ENCODE measurements at regions not wholly inside any gene's neighbourhood (a gene's known extent, or its start where the extent isn't known, plus 50 kb on each side); places are given as distances from the start of the nearest gene placed in this dataset.

GRCh38 chr11:92791886-92792285 is 177.6 kb upstream of the MTNR1B start:
- ATAC-seq (no peak), DNase-seq (no peak)
- Mint-ChIP-seq H3K9me3 (no peaks in the 10 kb centered on the region), H3K36me3 (ENCODE audit: insufficient read depth) (no peaks in the 10 kb centered on the region), H3K4me1 (ENCODE audit: low read depth) (no peaks in the 10 kb centered on the region), H3K4me3 (no peak overlapping the region), H3K27me3 (ENCODE audit: low read depth) (no peaks in the 10 kb centered on the region)

- no peak for DNase-seq
- Mint-ChIP-seq H3K4me1 (ENCODE audit: low read depth) (no peaks in the 10 kb centered on the region), H3K9me3 (peaks cover 5% of the 10 kb centered on the region), H3K36me3 (ENCODE audit: insufficient read depth) (no peaks in the 10 kb centered on the region), H3K27me3 (ENCODE audit: low read depth) (no peaks in the 10 kb centered on the region), H3K4me3 (no peak overlapping the region)
- no peak for ATAC-seq
Measured at GRCh38 chr11:92793189-92793588, 176.3 kb upstream of the MTNR1B start.

GRCh38 chr11:92794783-92795182 is 174.7 kb upstream of the MTNR1B start:
- ATAC-seq = no peak
- H3K4me3 Mint-ChIP-seq = no peak overlapping the region
- no peaks in the 10 kb centered on the region for H3K36me3 Mint-ChIP-seq (ENCODE audit: insufficient read depth)
- H3K9me3 Mint-ChIP-seq = peaks cover 5% of the 10 kb centered on the region
- H3K4me1 Mint-ChIP-seq (ENCODE audit: low read depth) = no peaks in the 10 kb centered on the region
- no peak for DNase-seq
- H3K27me3 Mint-ChIP-seq (ENCODE audit: low read depth) = no peaks in the 10 kb centered on the region

- no peak overlapping the region for H3K4me3 Mint-ChIP-seq
- no peaks in the 10 kb centered on the region for H3K36me3 Mint-ChIP-seq (ENCODE audit: insufficient read depth)
- H3K27me3 Mint-ChIP-seq (ENCODE audit: low read depth) = no peaks in the 10 kb centered on the region
- H3K9me3 Mint-ChIP-seq = peaks cover 5% of the 10 kb centered on the region
- ATAC-seq = no peak
- H3K4me1 Mint-ChIP-seq (ENCODE audit: low read depth) = no peaks in the 10 kb centered on the region
- DNase-seq = no peak
Measured at GRCh38 chr11:92796744-92797143, 172.7 kb upstream of the MTNR1B start.

- no peaks in the 10 kb centered on the region for H3K27me3 Mint-ChIP-seq (ENCODE audit: low read depth)
- H3K4me1 Mint-ChIP-seq (ENCODE audit: low read depth) = no peaks in the 10 kb centered on the region
- H3K9me3 Mint-ChIP-seq = peaks cover 5% of the 10 kb centered on the region
- ATAC-seq (no peak), DNase-seq (no peak)
- H3K36me3 Mint-ChIP-seq (ENCODE audit: insufficient read depth) = no peaks in the 10 kb centered on the region
- no peak overlapping the region for H3K4me3 Mint-ChIP-seq
Measured at GRCh38 chr11:92797874-92798273, 171.6 kb upstream of the MTNR1B start.

- H3K27me3 Mint-ChIP-seq (ENCODE audit: low read depth) = no peaks in the 10 kb centered on the region
- H3K4me1 Mint-ChIP-seq (ENCODE audit: low read depth) = no peaks in the 10 kb centered on the region
- H3K4me3 Mint-ChIP-seq = no peak overlapping the region
- ATAC-seq (no peak), DNase-seq (no peak)
- no peaks in the 10 kb centered on the region for H3K36me3 Mint-ChIP-seq (ENCODE audit: insufficient read depth)
- peaks cover 5% of the 10 kb centered on the region for H3K9me3 Mint-ChIP-seq
Measured at GRCh38 chr11:92801685-92802084, 167.8 kb upstream of the MTNR1B start.

GRCh38 chr11:92802644-92803043 is 166.8 kb upstream of the MTNR1B start:
- no peaks in the 10 kb centered on the region for H3K4me1 Mint-ChIP-seq (ENCODE audit: low read depth)
- H3K27me3 Mint-ChIP-seq (ENCODE audit: low read depth) = no peaks in the 10 kb centered on the region
- no peak overlapping the region for H3K4me3 Mint-ChIP-seq
- peaks cover 5% of the 10 kb centered on the region for H3K9me3 Mint-ChIP-seq
- ATAC-seq = no peak
- no peaks in the 10 kb centered on the region for H3K36me3 Mint-ChIP-seq (ENCODE audit: insufficient read depth)
- no peak for DNase-seq

- Mint-ChIP-seq H3K9me3 (no peaks in the 10 kb centered on the region), H3K27me3 (ENCODE audit: low read depth) (no peaks in the 10 kb centered on the region), H3K36me3 (ENCODE audit: insufficient read depth) (no peaks in the 10 kb centered on the region)
Measured at GRCh38 chr11:92803391-92803790, 166.1 kb upstream of the MTNR1B start.

GRCh38 chr11:92804388-92804966 is 165.0 kb upstream of the MTNR1B start:
- Mint-ChIP-seq H3K27me3 (ENCODE audit: low read depth) (no peaks in the 10 kb centered on the region), H3K36me3 (ENCODE audit: insufficient read depth) (no peaks in the 10 kb centered on the region), H3K9me3 (no peaks in the 10 kb centered on the region), H3K4me1 (ENCODE audit: low read depth) (no peaks in the 10 kb centered on the region), H3K4me3 (no peak overlapping the region)
- ATAC-seq (no peak), DNase-seq (no peak)

More at GRCh38 chr11:92803391-92803790, 166.1 kb upstream of the MTNR1B start:
- H3K4me3 Mint-ChIP-seq = no peak overlapping the region
- no peak for ATAC-seq
- no peaks in the 10 kb centered on the region for H3K4me1 Mint-ChIP-seq (ENCODE audit: low read depth)
- no peak for DNase-seq

- H3K4me3 Mint-ChIP-seq = no peak overlapping the region
- no peaks in the 10 kb centered on the region for H3K36me3 Mint-ChIP-seq (ENCODE audit: insufficient read depth)
- no peaks in the 10 kb centered on the region for H3K27me3 Mint-ChIP-seq (ENCODE audit: low read depth)
- no peak for ATAC-seq
- no peak for DNase-seq
- no peaks in the 10 kb centered on the region for H3K4me1 Mint-ChIP-seq (ENCODE audit: low read depth)
- no peaks in the 10 kb centered on the region for H3K9me3 Mint-ChIP-seq
Measured at GRCh38 chr11:92808022-92808421, 161.4 kb upstream of the MTNR1B start.

GRCh38 chr11:92810423-92811064 is 158.9 kb upstream of the MTNR1B start:
- Mint-ChIP-seq H3K9me3 (no peaks in the 10 kb centered on the region), H3K4me1 (ENCODE audit: low read depth) (no peaks in the 10 kb centered on the region), H3K36me3 (ENCODE audit: insufficient read depth) (no peaks in the 10 kb centered on the region), H3K4me3 (no peak overlapping the region), H3K27me3 (ENCODE audit: low read depth) (no peaks in the 10 kb centered on the region)
- no peak for DNase-seq
- no peak for ATAC-seq

GRCh38 chr11:92811341-92811740 is 158.1 kb upstream of the MTNR1B start:
- Mint-ChIP-seq H3K4me1 (ENCODE audit: low read depth) (no peaks in the 10 kb centered on the region), H3K9me3 (no peaks in the 10 kb centered on the region), H3K4me3 (no peak overlapping the region), H3K36me3 (ENCODE audit: insufficient read depth) (no peaks in the 10 kb centered on the region), H3K27me3 (ENCODE audit: low read depth) (no peaks in the 10 kb centered on the region)
- ATAC-seq (no peak), DNase-seq (no peak)

GRCh38 chr11:92812841-92813240 is 156.6 kb upstream of the MTNR1B start:
- ATAC-seq (no peak), DNase-seq (no peak)
- Mint-ChIP-seq H3K4me3 (no peak overlapping the region), H3K27me3 (ENCODE audit: low read depth) (peaks cover 2% of the 10 kb centered on the region), H3K4me1 (ENCODE audit: low read depth) (no peaks in the 10 kb centered on the region), H3K9me3 (no peaks in the 10 kb centered on the region), H3K36me3 (ENCODE audit: insufficient read depth) (no peaks in the 10 kb centered on the region)

- Mint-ChIP-seq H3K27me3 (ENCODE audit: low read depth) (peaks cover 2% of the 10 kb centered on the region), H3K4me3 (no peak overlapping the region), H3K36me3 (ENCODE audit: insufficient read depth) (no peaks in the 10 kb centered on the region), H3K4me1 (ENCODE audit: low read depth) (no peaks in the 10 kb centered on the region), H3K9me3 (no peaks in the 10 kb centered on the region)
- DNase-seq (no peak), ATAC-seq (no peak)
Measured at GRCh38 chr11:92819830-92820229, 149.6 kb upstream of the MTNR1B start.

- H3K36me3 Mint-ChIP-seq (ENCODE audit: insufficient read depth) = no peaks in the 10 kb centered on the region
- H3K9me3 Mint-ChIP-seq = no peaks in the 10 kb centered on the region
Measured at GRCh38 chr11:92820860-92821259, 148.6 kb upstream of the MTNR1B start.

More at GRCh38 chr11:92820860-92821259, 148.6 kb upstream of the MTNR1B start:
- H3K27me3 Mint-ChIP-seq (ENCODE audit: low read depth) = peaks cover 2% of the 10 kb centered on the region
- H3K4me1 Mint-ChIP-seq (ENCODE audit: low read depth) = no peaks in the 10 kb centered on the region
- H3K4me3 Mint-ChIP-seq = no peak overlapping the region
- no peak for ATAC-seq
- DNase-seq = no peak

All from activated T-cell treated with anti-CD3 and anti-CD28 coated beads, Interleukin-2, amount 50 U/mL, for 4 hours (primary cell).